Endothelial cell of hepatic sinusoid (primary cell): ENCODE measurements at regions not wholly inside any gene's neighbourhood (a gene's known extent, or its start where the extent isn't known, plus 50 kb on each side); places are given as distances from the start of the nearest gene placed in this dataset.

ENCODE experiments used
- in situ Hi-C: cut with HindIII; loops from 2 replicates; pipeline ENCODE4 v1.10.0; 2017; ENCODE audit warnings: low sequenced_read_pairs

- in situ Hi-C loops = loop anchor here (5.0 kb wide), 1 partner anchor 90 kb away; no protein-coding TSS in a partner anchor
These were observed 466.7 kb downstream of the TSHZ3 start for GRCh38 chr19:30882411-30883005.

- in situ Hi-C loops = loop anchor here (5.0 kb wide), 1 partner anchor 90 kb away; no protein-coding TSS in a partner anchor
These were observed 467.3 kb downstream of the TSHZ3 start for GRCh38 chr19:30881930-30882329.

GRCh38 chr19:30881281-30881680 is 468.0 kb downstream of the TSHZ3 start:
- in situ Hi-C loops = loop anchor here (5.0 kb wide), 1 partner anchor 91 kb away; no protein-coding TSS in a partner anchor

- in situ Hi-C loops = loop anchor here (5.0 kb wide), 1 partner anchor 92 kb away; no protein-coding TSS in a partner anchor
These were observed 468.7 kb downstream of the TSHZ3 start for GRCh38 chr19:30880551-30880950.

GRCh38 chr19:30880151-30880550 is 469.1 kb downstream of the TSHZ3 start:
- in situ Hi-C loops = loop anchor here (5.0 kb wide), 1 partner anchor 92 kb away; no protein-coding TSS in a partner anchor

GRCh38 chr19:30879736-30880135 is 469.5 kb downstream of the TSHZ3 start:
- in situ Hi-C loops = loop anchor here (5.0 kb wide), 1 partner anchor 93 kb away; no protein-coding TSS in a partner anchor

- in situ Hi-C loops = no loop called here
These were observed 470.0 kb downstream of the TSHZ3 start for GRCh38 chr19:30879225-30879624.

GRCh38 chr19:30878495-30878894 is 470.7 kb downstream of the TSHZ3 start:
- in situ Hi-C loops = no loop called here

GRCh38 chr19:30877661-30878113 is 471.5 kb downstream of the TSHZ3 start:
- in situ Hi-C loops = no loop called here

- in situ Hi-C loops = no loop called here
These were observed 475.5 kb downstream of the TSHZ3 start for GRCh38 chr19:30873691-30874090.

GRCh38 chr19:30873003-30873402 is 476.2 kb downstream of the TSHZ3 start:
- in situ Hi-C loops = no loop called here

- in situ Hi-C loops = no loop called here
These were observed 477.3 kb downstream of the TSHZ3 start for GRCh38 chr19:30871979-30872378.

- in situ Hi-C loops = no loop called here
These were observed 478.4 kb downstream of the TSHZ3 start for GRCh38 chr19:30870876-30871275.

GRCh38 chr19:30865511-30865910 is 483.7 kb downstream of the TSHZ3 start:
- in situ Hi-C loops = no loop called here

GRCh38 chr19:30864391-30865215 is 484.6 kb downstream of the TSHZ3 start:
- in situ Hi-C loops = no loop called here

GRCh38 chr19:30862876-30863275 is 486.4 kb downstream of the TSHZ3 start:
- in situ Hi-C loops = no loop called here

GRCh38 chr19:30861919-30862318 is 487.3 kb downstream of the TSHZ3 start:
- in situ Hi-C loops = no loop called here

GRCh38 chr19:30857966-30858490 is 485.8 kb downstream of the ZNF536 start:
- in situ Hi-C loops = no loop called here

- in situ Hi-C loops = no loop called here
These were observed 485.2 kb downstream of the ZNF536 start for GRCh38 chr19:30857388-30857787.

GRCh38 chr19:30856786-30857185 is 484.6 kb downstream of the ZNF536 start:
- in situ Hi-C loops = no loop called here

GRCh38 chr19:30856376-30856775 is 484.2 kb downstream of the ZNF536 start:
- in situ Hi-C loops = no loop called here

GRCh38 chr19:30855442-30855841 is 483.3 kb downstream of the ZNF536 start:
- in situ Hi-C loops = no loop called here
